ENCODE measurements at regions not wholly inside any gene's neighbourhood (a gene's known extent, or its start where the extent isn't known, plus 50 kb on each side); places are given as distances from the start of the nearest gene placed in this dataset.

- no peak overlapping the region for H3K9ac ChIP-seq (replicated peaks; ENCODE audit: extremely low read depth, insufficient read depth, low read length)
- intact Hi-C loops (cut with micrococcal nuclease), result no loop called here
- H3K36me3 ChIP-seq (ENCODE audit: control insufficient read depth in 2 of 2, extremely low read depth in 1 of 2, insufficient read depth in 2 of 2, low read length in 2 of 2), result no peaks in the 10 kb centered on the region
- BruUV-seq (replicated peaks), result no TSS peak
- no peak overlapping the region for H3K4me3 ChIP-seq (replicated peaks in 1 of 3; ENCODE audit: insufficient read depth in 1 of 3, low read depth in 1 of 3, low read length in 3 of 3)
- H3K27me3 ChIP-seq (ENCODE audit: control insufficient read depth in 2 of 2, insufficient read depth in 2 of 2, low read length in 2 of 2), result no peaks in the 10 kb centered on the region
- POLR2A ChIA-PET, result no interaction called here
- no peaks in the 10 kb centered on the region for H3K79me2 ChIP-seq (ENCODE audit: control insufficient read depth, insufficient read depth, low read length)
- DNase-seq (ENCODE audit: low read depth, low spot score) (no peak), FAIRE-seq (no peak)
- no peaks in the 10 kb centered on the region for H3K4me1 ChIP-seq (ENCODE audit: control insufficient read depth, extremely low read depth, insufficient read depth, low read length)
- H3K4me2 ChIP-seq (ENCODE audit: insufficient read depth, low read length), result no peak overlapping the region
- TF ChIP-seq POLR2AphosphoS5 (IDR thresholded peaks at IDR 0.05; ENCODE audit: insufficient read depth, low read depth, low read length), result no peak
- TF ChIP-seq EZH2 (IDR thresholded peaks at IDR 0.05; ENCODE audit: borderline replicate concordance, low read depth, low read length, severe bottlenecking), result no peak
- no peak for TF ChIP-seq JUN (IDR thresholded peaks at IDR 0.05; ENCODE audit: borderline replicate concordance, insufficient read depth, insufficient read length, low read depth)
- TF ChIP-seq, protein P1, sequence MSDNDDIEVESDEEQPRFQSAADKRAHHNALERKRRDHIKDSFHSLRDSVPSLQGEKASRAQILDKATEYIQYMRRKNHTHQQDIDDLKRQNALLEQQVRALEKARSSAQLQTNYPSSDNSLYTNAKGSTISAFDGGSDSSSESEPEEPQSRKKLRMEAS (IDR thresholded peaks at IDR 0.05; ENCODE audit: insufficient read depth, insufficient read length), result no peak
- TF ChIP-seq GATA2 (IDR thresholded peaks at IDR 0.05; ENCODE audit: insufficient read depth, insufficient read length, low read depth, low read length), result no peak
- no peak for TF ChIP-seq FOS (IDR thresholded peaks at IDR 0.05; ENCODE audit: borderline replicate concordance, insufficient read depth, low read length)
- TF ChIP-seq MYC (IDR thresholded peaks at IDR 0.05; ENCODE audit: low read depth, low read length), result no peak
- no peak for TF ChIP-seq CTCF (IDR thresholded peaks at IDR 0.05; ENCODE audit: extremely low read depth in 1 of 2, insufficient read depth in 1 of 2, low read depth in 1 of 2, low read length in 2 of 2)
- H3K9me3 ChIP-seq (replicated peaks; ENCODE audit: control insufficient read depth, insufficient read depth, low read length), result no peaks in the 10 kb centered on the region
- no peak overlapping the region for H2AFZ ChIP-seq (ENCODE audit: low read depth, low read length)
- CTCF ChIA-PET, result interaction anchor here (1.1 to 1.8 kb wide), 2 partner anchors 12 to 14 kb away, joined by 4 to 8 read pairs; no protein-coding TSS in a partner anchor
- dilution Hi-C loops (cut with MboI; ENCODE audit: extremely low pct_ligation_motif_present, low sequenced_read_pairs), result no loop called here
- no peaks in the 10 kb centered on the region for H3K9me1 ChIP-seq (replicated peaks; ENCODE audit: control insufficient read depth, extremely low read depth, insufficient read depth, low read length)
- no peaks in the 10 kb centered on the region for H4K20me1 ChIP-seq (replicated peaks; ENCODE audit: control insufficient read depth, extremely low read depth, insufficient read depth, low read length)
- H3K27ac ChIP-seq (ENCODE audit: insufficient read depth, low read depth, low read length), result no peak overlapping the region
Measured at GRCh38 chr12:43216490-43216889, 335.5 kb downstream of the ADAMTS20 start.

Measured in endothelial cell of umbilical vein (primary cell).